ENCODE measurements at regions not wholly inside any gene's neighbourhood (a gene's known extent, or its start where the extent isn't known, plus 50 kb on each side); places are given as distances from the start of the nearest gene placed in this dataset.

- H3K4me1 ChIP-seq (ENCODE audit: control extremely low read depth in 1 of 4, control insufficient read depth in 4 of 4, insufficient read depth in 4 of 4, low read length in 3 of 4) = no peaks in the 10 kb centered on the region
Measured at GRCh38 chr1:170369417-170369816, 162.5 kb upstream of the GORAB start.

DNA sequence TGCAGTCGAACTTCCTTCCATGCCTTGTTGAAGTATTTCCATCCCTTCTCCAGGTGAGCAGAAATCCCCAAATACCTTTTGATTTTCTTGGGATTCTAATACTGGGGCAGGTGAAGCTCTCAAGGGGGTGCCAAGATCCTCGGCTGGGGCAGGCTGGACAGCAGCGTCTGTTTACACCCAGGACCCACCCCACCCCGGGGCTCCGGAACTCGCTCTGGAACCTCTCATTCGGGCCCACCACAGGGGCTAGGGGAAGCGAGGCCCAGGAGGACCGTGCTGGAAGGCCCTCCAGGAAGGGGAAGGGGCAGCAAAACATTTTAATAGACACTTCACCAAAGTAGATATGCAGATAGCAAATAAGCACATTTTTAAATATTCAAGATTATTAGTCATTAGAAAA lies 161.9 kb upstream of the GORAB start:
- H3K27ac ChIP-seq (ENCODE audit: insufficient read depth in 1 of 2, low read depth in 1 of 2, low read length in 2 of 2, poor library complexity in 1 of 2, severe bottlenecking in 2 of 2) = no peak overlapping the region
- ChIA-PET POLR2A (no interaction called here), CTCF (no interaction called here)
- peaks cover 0 to 14% (median 2%) of the 10 kb centered on the region in 5 experiments for H3K9me3 ChIP-seq (ENCODE audit: control extremely low read depth in 1 of 5, control insufficient read depth in 4 of 5, insufficient read depth in 2 of 5, low read depth in 1 of 5, low read length in 4 of 5)
- no peak for DNase-seq
- H3K4me1 ChIP-seq (ENCODE audit: control extremely low read depth in 1 of 4, control insufficient read depth in 4 of 4, insufficient read depth in 4 of 4, low read length in 3 of 4) = no peaks in the 10 kb centered on the region
- H3K4me3 ChIP-seq (ENCODE audit: control insufficient read depth in 1 of 7, extremely low read depth in 1 of 7, insufficient read depth in 4 of 7, low read depth in 2 of 7, low read length in 6 of 7) = no peak overlapping the region
- H3K27me3 ChIP-seq (replicated peaks in 2 of 5; ENCODE audit: control insufficient read depth in 4 of 5, insufficient read depth in 5 of 5, low read length in 4 of 5) = no peaks in the 10 kb centered on the region
- 79% methylated on average over 5 of the region's 9 CpGs for WGBS (ENCODE audit: insufficient coverage)
- H3K36me3 ChIP-seq (ENCODE audit: control insufficient read depth in 4 of 4, insufficient read depth in 4 of 4, low read length in 3 of 4) = no peaks in the 10 kb centered on the region

More at GRCh38 chr1:170369417-170369816, 162.5 kb upstream of the GORAB start:
- CTCF ChIA-PET = no interaction called here
- Histone ChIP-seq H3K27me3 (replicated peaks in 2 of 5; ENCODE audit: control insufficient read depth in 4 of 5, insufficient read depth in 5 of 5, low read length in 4 of 5) (no peaks in the 10 kb centered on the region), H3K9me3 (ENCODE audit: control extremely low read depth in 1 of 5, control insufficient read depth in 4 of 5, insufficient read depth in 2 of 5, low read depth in 1 of 5, low read length in 4 of 5) (peaks cover 0 to 17% (median 2%) of the 10 kb centered on the region in 5 experiments), H3K27ac (ENCODE audit: insufficient read depth in 1 of 2, low read depth in 1 of 2, low read length in 2 of 2, poor library complexity in 1 of 2, severe bottlenecking in 2 of 2) (no peak overlapping the region), H3K36me3 (ENCODE audit: control insufficient read depth in 4 of 4, insufficient read depth in 4 of 4, low read length in 3 of 4) (no peaks in the 10 kb centered on the region), H3K4me3 (ENCODE audit: control insufficient read depth in 1 of 7, extremely low read depth in 1 of 7, insufficient read depth in 4 of 7, low read depth in 2 of 7, low read length in 6 of 7) (no peak overlapping the region)
- DNase-seq = no peak
- POLR2A ChIA-PET = no interaction called here
- WGBS (ENCODE audit: insufficient coverage) = 100% methylated on average over 4 of the region's 4 CpGs

GRCh38 chr1:170375082-170375723 lies 156.8 kb upstream of the GORAB start:
- H3K9me3 ChIP-seq (ENCODE audit: control extremely low read depth in 1 of 5, control insufficient read depth in 4 of 5, insufficient read depth in 2 of 5, low read depth in 1 of 5, low read length in 4 of 5) = no peaks in the 10 kb centered on the region
- no peaks in the 10 kb centered on the region for H3K4me1 ChIP-seq (ENCODE audit: control extremely low read depth in 1 of 4, control insufficient read depth in 4 of 4, insufficient read depth in 4 of 4, low read length in 3 of 4)
- H3K36me3 ChIP-seq (ENCODE audit: control insufficient read depth in 4 of 4, insufficient read depth in 4 of 4, low read length in 3 of 4) = no peaks in the 10 kb centered on the region
- no peak overlapping the region for H3K4me3 ChIP-seq (ENCODE audit: control insufficient read depth in 1 of 7, extremely low read depth in 1 of 7, insufficient read depth in 4 of 7, low read depth in 2 of 7, low read length in 6 of 7)
- ChIA-PET CTCF (no interaction called here), POLR2A (no interaction called here)
- H3K27ac ChIP-seq (ENCODE audit: insufficient read depth in 1 of 2, low read depth in 1 of 2, low read length in 2 of 2, poor library complexity in 1 of 2, severe bottlenecking in 2 of 2) = no peak overlapping the region
- WGBS (ENCODE audit: insufficient coverage) = 81% methylated on average over 3 of the region's 3 CpGs
- no peaks in the 10 kb centered on the region for H3K27me3 ChIP-seq (replicated peaks in 2 of 5; ENCODE audit: control insufficient read depth in 4 of 5, insufficient read depth in 5 of 5, low read length in 4 of 5)
- no peak for DNase-seq

DNA sequence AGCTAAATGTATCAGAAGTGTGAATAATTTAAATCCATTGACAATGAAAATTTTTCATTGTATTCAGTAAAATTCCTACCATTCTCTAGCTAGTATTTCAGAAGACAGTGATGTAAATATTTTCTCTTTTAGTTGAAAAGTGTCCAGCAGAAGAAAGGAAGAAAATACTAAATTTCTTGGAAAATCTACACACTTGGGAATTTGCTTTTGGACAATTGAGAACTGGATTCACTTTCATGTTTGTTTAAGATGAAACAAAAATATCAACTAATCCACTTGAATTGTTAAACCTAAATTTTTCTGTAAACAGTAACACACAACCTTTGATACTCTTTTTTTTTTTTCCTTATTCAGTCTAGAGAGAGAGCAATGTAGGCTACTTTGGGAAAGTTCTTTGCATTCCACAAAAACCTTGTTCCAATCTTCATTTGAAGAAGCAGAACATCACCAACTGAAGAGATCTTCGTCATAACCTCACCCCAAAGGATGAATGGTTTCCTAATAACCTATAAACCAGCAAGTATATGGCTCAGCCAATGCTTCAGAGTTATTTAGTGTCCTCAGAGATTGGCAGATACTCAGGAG lies 155.1 kb upstream of the GORAB start:
- no peak overlapping the region for H3K27ac ChIP-seq (ENCODE audit: insufficient read depth in 1 of 2, low read depth in 1 of 2, low read length in 2 of 2, poor library complexity in 1 of 2, severe bottlenecking in 2 of 2)
- no peaks in the 10 kb centered on the region for H3K9me3 ChIP-seq (ENCODE audit: control extremely low read depth in 1 of 5, control insufficient read depth in 4 of 5, insufficient read depth in 2 of 5, low read depth in 1 of 5, low read length in 4 of 5)
- POLR2A ChIA-PET = no interaction called here
- CTCF ChIA-PET = no interaction called here
- WGBS (ENCODE audit: insufficient coverage) = 0% methylated on average over 1 of the region's 1 CpG
- H3K4me1 ChIP-seq (ENCODE audit: control extremely low read depth in 1 of 4, control insufficient read depth in 4 of 4, insufficient read depth in 4 of 4, low read length in 3 of 4) = no peaks in the 10 kb centered on the region
- H3K36me3 ChIP-seq (ENCODE audit: control insufficient read depth in 4 of 4, insufficient read depth in 4 of 4, low read length in 3 of 4) = no peaks in the 10 kb centered on the region
- no peak overlapping the region for H3K4me3 ChIP-seq (ENCODE audit: control insufficient read depth in 1 of 7, extremely low read depth in 1 of 7, insufficient read depth in 4 of 7, low read depth in 2 of 7, low read length in 6 of 7)
- H3K27me3 ChIP-seq (replicated peaks in 2 of 5; ENCODE audit: control insufficient read depth in 4 of 5, insufficient read depth in 5 of 5, low read length in 4 of 5) = no peaks in the 10 kb centered on the region
- DNase-seq = no peak

DNA sequence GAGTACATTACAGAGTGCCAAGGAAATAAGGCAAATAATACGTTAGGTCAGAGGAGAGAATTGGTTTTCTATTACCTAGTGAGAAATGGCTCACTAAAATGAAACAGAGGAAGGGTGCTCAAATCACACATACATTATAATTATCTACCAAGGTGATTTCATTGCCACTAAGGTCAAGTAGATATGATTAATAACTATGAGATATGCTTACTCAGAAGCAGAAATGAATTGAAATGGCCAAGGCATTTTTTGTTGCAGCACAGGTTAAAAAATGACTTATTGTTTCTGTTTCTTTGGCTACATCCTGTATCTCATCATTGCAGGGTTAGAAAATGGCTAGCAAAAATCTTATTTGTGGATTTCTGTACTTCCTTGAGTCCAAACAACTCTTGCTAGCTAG lies 154.5 kb upstream of the GORAB start:
- no peak for DNase-seq
- Histone ChIP-seq H3K36me3 (ENCODE audit: control insufficient read depth in 4 of 4, insufficient read depth in 4 of 4, low read length in 3 of 4) (no peaks in the 10 kb centered on the region), H3K27ac (ENCODE audit: insufficient read depth in 1 of 2, low read depth in 1 of 2, low read length in 2 of 2, poor library complexity in 1 of 2, severe bottlenecking in 2 of 2) (no peak overlapping the region), H3K4me1 (ENCODE audit: control extremely low read depth in 1 of 4, control insufficient read depth in 4 of 4, insufficient read depth in 4 of 4, low read length in 3 of 4) (no peaks in the 10 kb centered on the region), H3K9me3 (ENCODE audit: control extremely low read depth in 1 of 5, control insufficient read depth in 4 of 5, insufficient read depth in 2 of 5, low read depth in 1 of 5, low read length in 4 of 5) (no peaks in the 10 kb centered on the region), H3K4me3 (ENCODE audit: control insufficient read depth in 1 of 7, extremely low read depth in 1 of 7, insufficient read depth in 4 of 7, low read depth in 2 of 7, low read length in 6 of 7) (no peak overlapping the region), H3K27me3 (replicated peaks in 2 of 5; ENCODE audit: control insufficient read depth in 4 of 5, insufficient read depth in 5 of 5, low read length in 4 of 5) (no peaks in the 10 kb centered on the region)
- CTCF ChIA-PET = no interaction called here
- WGBS (ENCODE audit: insufficient coverage) = no CpG with 5 or more reads among the region's 1 CpG
- POLR2A ChIA-PET = no interaction called here

GRCh38 chr1:170377896-170378634 lies 153.9 kb upstream of the GORAB start:
- ChIA-PET CTCF (no interaction called here), POLR2A (interaction anchor here (0.5 to 0.6 kb wide), 2 partner anchors 34 to 364 kb away, joined by 3 read pairs; no protein-coding TSS in a partner anchor)
- no peaks in the 10 kb centered on the region for H3K36me3 ChIP-seq (ENCODE audit: control insufficient read depth in 4 of 4, insufficient read depth in 4 of 4, low read length in 3 of 4)
- no peak overlapping the region for H3K27ac ChIP-seq (ENCODE audit: insufficient read depth in 1 of 2, low read depth in 1 of 2, low read length in 2 of 2, poor library complexity in 1 of 2, severe bottlenecking in 2 of 2)
- H3K4me1 ChIP-seq (ENCODE audit: control extremely low read depth in 1 of 4, control insufficient read depth in 4 of 4, insufficient read depth in 4 of 4, low read length in 3 of 4) = no peaks in the 10 kb centered on the region
- no peaks in the 10 kb centered on the region for H3K27me3 ChIP-seq (replicated peaks in 2 of 5; ENCODE audit: control insufficient read depth in 4 of 5, insufficient read depth in 5 of 5, low read length in 4 of 5)
- H3K9me3 ChIP-seq (ENCODE audit: control extremely low read depth in 1 of 5, control insufficient read depth in 4 of 5, insufficient read depth in 2 of 5, low read depth in 1 of 5, low read length in 4 of 5) = no peaks in the 10 kb centered on the region
- H3K4me3 ChIP-seq (ENCODE audit: control insufficient read depth in 1 of 7, extremely low read depth in 1 of 7, insufficient read depth in 4 of 7, low read depth in 2 of 7, low read length in 6 of 7) = no peak overlapping the region
- no peak for DNase-seq
- no CpG with 5 or more reads among the region's 1 CpG for WGBS (ENCODE audit: insufficient coverage)

GRCh38 chr1:170385750-170386149 lies 146.2 kb upstream of the GORAB start:
- CTCF ChIA-PET = no interaction called here
- WGBS (ENCODE audit: insufficient coverage) = 95% methylated on average over 1 of the region's 2 CpGs
- no peaks in the 10 kb centered on the region for H3K27me3 ChIP-seq (replicated peaks in 2 of 5; ENCODE audit: control insufficient read depth in 4 of 5, insufficient read depth in 5 of 5, low read length in 4 of 5)
- no peaks in the 10 kb centered on the region for H3K4me1 ChIP-seq (ENCODE audit: control extremely low read depth in 1 of 4, control insufficient read depth in 4 of 4, insufficient read depth in 4 of 4, low read length in 3 of 4)
- H3K4me3 ChIP-seq (ENCODE audit: control insufficient read depth in 1 of 7, extremely low read depth in 1 of 7, insufficient read depth in 4 of 7, low read depth in 2 of 7, low read length in 6 of 7) = no peak overlapping the region
- no peaks in the 10 kb centered on the region for H3K9me3 ChIP-seq (ENCODE audit: control extremely low read depth in 1 of 5, control insufficient read depth in 4 of 5, insufficient read depth in 2 of 5, low read depth in 1 of 5, low read length in 4 of 5)
- POLR2A ChIA-PET = no interaction called here
- H3K27ac ChIP-seq (ENCODE audit: insufficient read depth in 1 of 2, low read depth in 1 of 2, low read length in 2 of 2, poor library complexity in 1 of 2, severe bottlenecking in 2 of 2) = no peak overlapping the region
- no peak for DNase-seq
- no peaks in the 10 kb centered on the region for H3K36me3 ChIP-seq (ENCODE audit: control insufficient read depth in 4 of 4, insufficient read depth in 4 of 4, low read length in 3 of 4)
